PC-3 (cell line): ENCODE measurements at regions not wholly inside any gene's neighbourhood (a gene's known extent, or its start where the extent isn't known, plus 50 kb on each side); places are given as distances from the start of the nearest gene placed in this dataset.

ENCODE experiments used
- ATAC-seq: fragments of 200-7000 bp; cut with Tn5 transposase; 2 replicates; pipeline ENCODE4 v1.9.1; 2020; ENCODE audit warnings: mild to moderate bottlenecking, moderate library complexity
- BruUV-seq: library from RNA; stranded (reverse); fragments of 400-500 nt; replicated peaks from 2 replicates; lab custom pipeline; 2021; lab: Mats Ljungman, UMichigan
- CTCF ChIA-PET: fragments of 300-600 bp; sonication (Branson Sonifier 250); formaldehyde crosslinking; loops from one replicate; lab custom pipeline; 2022; ENCODE audit warnings: antibody characterized with exemption; lab: Charles Lee
- POLR2A ChIA-PET: fragments of 300-600 bp; sonication (Branson Sonifier 250); formaldehyde crosslinking; loops from one replicate; lab custom pipeline; 2022; ENCODE audit warnings: antibody characterized with exemption; ENCODE audit not compliant: unreplicated experiment; lab: Charles Lee
- DNase-seq: peaks from one replicate; pipeline ENCODE4 v3.0.0-alpha.2; 2015
- H2AFZ ChIP-seq: fragments of 300-600 bp; sonication (generic); 2 replicates; pipeline ENCODE4 v1.6.0; 2016; ENCODE audit warnings: antibody characterized with exemption, low read length
- H3F3A ChIP-seq: fragments of 300-600 bp; sonication (generic); one replicate; pipeline ENCODE4 v1.6.0; 2017; ENCODE audit warnings: antibody characterized with exemption, low read length, control low read depth, mild to moderate bottlenecking; ENCODE audit not compliant: unreplicated experiment
- H3K27ac ChIP-seq: fragments of 300-600 bp; sonication (generic); 2 replicates; pipeline ENCODE4 v1.5.1; 2016; ENCODE audit warnings: mild to moderate bottlenecking, low read length
- H3K27me3 ChIP-seq: fragments of 300-600 bp; sonication (generic); 2 replicates; pipeline ENCODE4 v1.6.1; 2016; ENCODE audit warnings: low read length, mixed read lengths
- H3K36me3 ChIP-seq: fragments of 300-600 bp; sonication (generic); 2 replicates; pipeline ENCODE4 v1.6.1; 2016; ENCODE audit warnings: low read depth, mixed run types, low read length, mixed read lengths
- H3K4me1 ChIP-seq: fragments of 300-600 bp; sonication (generic); 2 replicates; pipeline ENCODE4 v1.5.1; 2016; ENCODE audit warnings: low read length; ENCODE audit not compliant: insufficient read depth
- H3K4me2 ChIP-seq: fragments of 300-600 bp; sonication (generic); 2 replicates; pipeline ENCODE4 v1.6.0; 2016; ENCODE audit warnings: low read length
- H3K4me3 ChIP-seq: fragments of 300-600 bp; sonication (generic); 2 replicates; pipeline ENCODE4 v1.5.1; 2016; ENCODE audit warnings: mild to moderate bottlenecking, low read length, mixed read lengths
- H3K79me2 ChIP-seq: fragments of 300-600 bp; sonication (generic); 2 replicates; pipeline ENCODE4 v1.6.1; 2017; ENCODE audit warnings: low read length, mixed read lengths
- H3K9ac ChIP-seq: fragments of 300-600 bp; sonication (generic); 2 replicates; pipeline ENCODE4 v1.6.0; 2016; ENCODE audit warnings: mild to moderate bottlenecking, low read length
- H3K9me2 ChIP-seq: fragments of 300-600 bp; sonication (generic); replicated peaks from 2 replicates; pipeline ENCODE4 v1.6.1; 2016; ENCODE audit warnings: mixed run types, low read length, mixed read lengths
- H3K9me3 ChIP-seq: fragments of 300-600 bp; sonication (generic); 2 replicates; pipeline ENCODE4 v1.6.1; 2016; ENCODE audit warnings: low read length, mixed read lengths
- H4K20me1 ChIP-seq: fragments of 300-600 bp; sonication (generic); 2 replicates; pipeline ENCODE4 v1.6.1; 2016; ENCODE audit warnings: low read length, mixed read lengths
- CTCF ChIP-seq: fragments of 300-600 bp; sonication (generic); conservative IDR thresholded peaks from 2 replicates; pipeline ENCODE4 v1.5.1; 2017; ENCODE audit warnings: antibody characterized with exemption, low read depth, mild to moderate bottlenecking, low read length
- EZH2 ChIP-seq: fragments of 300-600 bp; sonication (generic); IDR thresholded peaks from one replicate; pipeline ENCODE4 v1.6.1; 2017; ENCODE audit warnings: antibody characterized with exemption, mild to moderate bottlenecking, low read length; ENCODE audit not compliant: unreplicated experiment
- EZH2phosphoT487 ChIP-seq: fragments of 300-600 bp; sonication (generic); IDR thresholded peaks from 2 replicates; pipeline ENCODE4 v1.6.1; 2018; ENCODE audit warnings: mild to moderate bottlenecking, antibody characterized with exemption, low read length, borderline replicate concordance
- intact Hi-C: fragments of 100-400 bp; cut with micrococcal nuclease; formaldehyde crosslinking; loops from 2 replicates; pipeline ENCODE4 v1.9.0; 2023

- ATAC-seq (no peak), DNase-seq (no peak)
- Histone ChIP-seq H3K4me1 (no peaks in the 10 kb centered on the region), H3K79me2 (no peaks in the 10 kb centered on the region), H3K9me3 (0 out of 2 replicates have a peak, but pooled peaks cover 4% of the 10 kb centered on the region), H3K27me3 (peaks cover 80% of the 10 kb centered on the region), H3K27ac (no peak overlapping the region), H3K4me3 (no peak overlapping the region), H3K9ac (no peak overlapping the region), H3K36me3 (no peaks in the 10 kb centered on the region), H3K4me2 (no peak overlapping the region), H3K9me2 (no peaks in the 10 kb centered on the region), H2AFZ (no peak overlapping the region), H3F3A (no peaks in the 10 kb centered on the region), H4K20me1 (no peaks in the 10 kb centered on the region)
- no peak for TF ChIP-seq EZH2phosphoT487
- no peak for TF ChIP-seq EZH2
- TF ChIP-seq CTCF: no peak
- intact Hi-C loops: no loop called here
- BruUV-seq: no TSS peak
- CTCF ChIA-PET: no interaction called here
- POLR2A ChIA-PET: no interaction called here
Measured at GRCh38 chr20:48392407-48393310, 435.1 kb downstream of the PREX1 start.

- intact Hi-C loops: no loop called here
- no peak for TF ChIP-seq EZH2phosphoT487
- TF ChIP-seq EZH2: no peak
- no peak for TF ChIP-seq CTCF
- Histone ChIP-seq H4K20me1 (no peaks in the 10 kb centered on the region), H3K36me3 (no peaks in the 10 kb centered on the region), H2AFZ (no peak overlapping the region), H3K9me3 (0 out of 2 replicates have a peak, but pooled peaks cover 4% of the 10 kb centered on the region), H3K9me2 (no peaks in the 10 kb centered on the region), H3K4me1 (no peaks in the 10 kb centered on the region), H3K27me3 (peaks cover 63% of the 10 kb centered on the region), H3K79me2 (no peaks in the 10 kb centered on the region), H3K4me3 (no peak overlapping the region), H3K9ac (no peak overlapping the region), H3F3A (no peaks in the 10 kb centered on the region), H3K27ac (no peak overlapping the region), H3K4me2 (no peak overlapping the region)
- ATAC-seq (no peak), DNase-seq (no peak)
- no TSS peak for BruUV-seq
- ChIA-PET POLR2A (no interaction called here), CTCF (no interaction called here)
Measured at GRCh38 chr20:48390981-48391380, 436.8 kb downstream of the PREX1 start.

- no TSS peak for BruUV-seq
- H4K20me1 ChIP-seq: no peaks in the 10 kb centered on the region
- H3K4me2 ChIP-seq: no peak overlapping the region
- H3K9me3 ChIP-seq: 0 out of 2 replicates have a peak, but pooled peaks cover 4% of the 10 kb centered on the region
- H3K27me3 ChIP-seq: peaks cover 30% of the 10 kb centered on the region
- DNase-seq: no peak
- H3K9ac ChIP-seq: no peak overlapping the region
- CTCF ChIA-PET: no interaction called here
- H3K4me1 ChIP-seq: no peaks in the 10 kb centered on the region
- TF ChIP-seq EZH2: no peak
- no peak for TF ChIP-seq CTCF
- TF ChIP-seq EZH2phosphoT487: no peak
- no peak overlapping the region for H3K27ac ChIP-seq
- ATAC-seq: peak; percentile 33; the same call in 1 of the 2 replicates
- H3F3A ChIP-seq: no peaks in the 10 kb centered on the region
- no peaks in the 10 kb centered on the region for H3K9me2 ChIP-seq
- intact Hi-C loops: no loop called here
- no peaks in the 10 kb centered on the region for H3K79me2 ChIP-seq
- H2AFZ ChIP-seq: no peak overlapping the region
- H3K4me3 ChIP-seq: no peak overlapping the region
- POLR2A ChIA-PET: no interaction called here
- no peaks in the 10 kb centered on the region for H3K36me3 ChIP-seq
Measured at GRCh38 chr20:48387675-48388074, 440.1 kb downstream of the PREX1 start.
